GM08714 (cell line): ENCODE measurements at regions not wholly inside any gene's neighbourhood (a gene's known extent, or its start where the extent isn't known, plus 50 kb on each side); places are given as distances from the start of the nearest gene placed in this dataset.

Experiments
- H3K4me3 ChIP-seq: fragments of 200-500 bp; sonication (Bioruptor generic); 2 replicates; pipeline ENCODE4 v1.5.1; 2014; ENCODE audit warnings: mild to moderate bottlenecking, low read length, inconsistent platforms
- ZNF274 ChIP-seq: IDR thresholded peaks from 2 replicates; pipeline ENCODE4 v1.6.1; 2012; ENCODE audit warnings: mild to moderate bottlenecking, low read depth, low read length

- no peak for TF ChIP-seq ZNF274
- no peak overlapping the region for H3K4me3 ChIP-seq
These were observed 116.7 kb downstream of the TMA16 start for GRCh38 chr4:163611182-163611581.

- no peak overlapping the region; the same call in 1 of the 2 replicates for H3K4me3 ChIP-seq
These were observed 117.4 kb downstream of the TMA16 start for GRCh38 chr4:163611784-163612445.

DNA sequence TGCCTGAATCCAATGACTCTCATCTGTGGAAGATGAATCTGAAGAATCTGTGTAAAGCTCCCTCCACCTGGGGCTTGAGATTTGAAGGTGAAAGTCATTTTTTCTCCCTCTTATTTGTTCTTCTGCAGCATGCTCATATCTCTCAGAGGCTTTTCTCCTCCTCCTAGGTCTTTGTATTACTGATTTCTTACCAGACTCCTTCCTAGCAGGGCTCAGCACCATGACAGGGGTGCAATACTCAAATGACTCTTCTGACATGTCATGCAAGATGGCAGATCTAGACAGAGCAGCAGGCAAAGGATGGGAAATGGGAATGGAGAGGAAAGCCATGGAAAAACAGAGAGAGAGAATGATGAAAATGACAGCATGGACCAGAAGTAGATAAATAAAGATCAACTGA lies 118.3 kb downstream of the TMA16 start:
- no peak overlapping the region for H3K4me3 ChIP-seq
- no peak for TF ChIP-seq ZNF274

More at GRCh38 chr4:163611784-163612445, 117.4 kb downstream of the TMA16 start:
- no peak for TF ChIP-seq ZNF274

- no peak overlapping the region for H3K4me3 ChIP-seq
- no peak for TF ChIP-seq ZNF274
These were observed 118.9 kb downstream of the TMA16 start for GRCh38 chr4:163613383-163613782.

DNA sequence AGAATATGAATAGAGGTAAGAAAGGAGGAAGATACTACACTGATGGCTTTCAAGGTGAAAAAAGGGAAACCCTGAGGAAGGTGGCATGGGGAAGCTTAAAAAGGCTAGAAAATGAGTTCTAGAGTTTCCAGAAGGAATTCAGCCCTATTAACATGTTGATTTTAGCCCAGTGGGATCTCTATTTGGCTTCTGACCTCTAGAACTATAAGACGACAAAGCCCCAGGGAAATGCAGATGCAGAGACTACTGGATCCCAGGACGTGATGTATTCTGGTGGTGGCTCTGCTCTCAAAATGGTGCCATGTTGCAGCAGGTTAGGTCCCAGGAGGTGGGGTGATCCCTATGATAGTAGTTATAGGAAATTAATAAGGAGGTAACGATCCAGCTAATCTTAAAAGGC lies 120.4 kb downstream of the TMA16 start:
- TF ChIP-seq ZNF274, result no peak

GRCh38 chr4:163618845-163619244 lies 124.4 kb downstream of the TMA16 start:
- H3K4me3 ChIP-seq, result no peak overlapping the region
- TF ChIP-seq ZNF274, result no peak

More for the DNA sequence above, 120.4 kb downstream of the TMA16 start:
- H3K4me3 ChIP-seq, result no peak overlapping the region

DNA sequence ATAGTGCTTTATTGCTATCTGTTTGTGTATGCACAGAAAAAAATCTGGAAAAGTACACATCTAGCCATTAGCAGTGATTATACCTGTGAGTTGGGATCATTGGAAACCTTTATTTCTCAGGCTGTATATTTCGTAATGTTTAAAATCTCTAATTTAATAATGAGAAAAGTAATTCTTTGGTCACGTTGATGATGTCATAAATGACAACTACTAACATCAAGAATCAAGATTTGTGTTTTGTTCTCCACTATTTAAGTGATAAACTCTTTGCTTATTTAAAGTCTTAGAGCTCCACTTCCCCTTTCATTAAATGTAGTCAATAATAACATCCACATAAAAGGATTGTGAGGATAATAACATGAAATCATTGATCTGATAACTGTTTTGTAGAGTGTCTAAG lies 126.2 kb downstream of the TMA16 start:
- H3K4me3 ChIP-seq, result no peak overlapping the region
- no peak for TF ChIP-seq ZNF274

DNA sequence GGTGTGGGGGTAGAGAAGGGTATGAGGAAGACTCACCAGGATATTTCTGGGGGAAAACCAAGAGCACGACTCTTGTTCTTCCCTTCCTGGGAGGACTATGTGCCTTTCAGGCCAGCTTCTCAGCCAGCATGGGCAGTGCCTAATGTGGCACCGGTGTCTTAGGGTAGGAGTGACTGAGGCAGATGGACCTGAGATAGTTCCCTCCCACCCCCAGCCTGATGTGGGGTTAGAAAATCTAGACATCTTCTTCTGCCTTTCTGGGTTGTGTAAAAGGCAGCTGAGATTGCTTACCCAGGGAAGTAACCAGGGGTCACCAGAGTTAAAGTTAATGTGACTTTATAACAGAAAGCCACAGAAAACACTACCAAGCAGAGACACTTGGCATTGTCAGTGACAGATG lies 127.3 kb downstream of the TMA16 start:
- no peak for TF ChIP-seq ZNF274
- H3K4me3 ChIP-seq, result no peak overlapping the region

- H3K4me3 ChIP-seq, result no peak overlapping the region
- no peak for TF ChIP-seq ZNF274
These were observed 128.0 kb downstream of the TMA16 start for GRCh38 chr4:163622379-163623035.

DNA sequence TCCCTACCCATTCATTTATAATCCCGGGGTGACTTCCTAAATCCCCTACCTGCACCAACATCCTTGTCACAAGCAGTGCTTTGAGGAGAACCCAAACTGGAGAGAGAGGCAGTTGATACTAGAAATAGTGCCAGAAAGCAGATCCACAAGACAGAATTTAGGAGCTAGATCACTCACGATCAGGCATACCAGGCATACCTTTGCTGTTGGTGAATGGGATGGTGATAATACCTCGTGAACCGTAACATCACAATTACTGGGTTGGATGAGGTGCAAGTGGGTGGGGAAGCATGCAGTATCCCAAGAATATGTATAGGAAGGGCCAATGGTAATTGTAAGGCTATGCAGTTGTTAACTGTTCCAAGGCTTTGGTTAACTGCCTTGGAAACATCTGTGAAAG lies 129.3 kb downstream of the TMA16 start:
- no peak for TF ChIP-seq ZNF274
- no peak overlapping the region for H3K4me3 ChIP-seq

DNA sequence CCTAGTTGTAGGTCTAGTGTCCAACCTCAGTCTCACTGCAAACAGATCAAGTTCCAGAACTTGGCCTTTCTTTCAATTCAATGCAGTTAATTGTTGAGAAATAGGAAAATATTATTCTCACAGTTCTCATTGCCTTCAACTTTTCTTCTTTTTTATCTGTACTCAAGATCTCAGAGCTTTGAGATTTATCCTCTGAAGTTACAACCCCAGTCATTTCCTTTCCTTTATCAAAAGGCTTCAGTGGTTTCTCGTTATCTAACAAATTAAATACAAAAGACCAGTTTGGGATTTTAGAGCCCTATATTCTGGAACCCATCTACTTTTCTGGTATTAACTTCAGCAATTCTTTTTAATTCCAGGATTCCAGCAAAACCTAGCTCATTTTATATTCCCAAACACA lies 130.2 kb downstream of the TMA16 start:
- TF ChIP-seq ZNF274, result no peak
- no peak overlapping the region for H3K4me3 ChIP-seq

GRCh38 chr4:163631288-163631687 lies 136.8 kb downstream of the TMA16 start:
- TF ChIP-seq ZNF274, result no peak
- no peak overlapping the region for H3K4me3 ChIP-seq

DNA sequence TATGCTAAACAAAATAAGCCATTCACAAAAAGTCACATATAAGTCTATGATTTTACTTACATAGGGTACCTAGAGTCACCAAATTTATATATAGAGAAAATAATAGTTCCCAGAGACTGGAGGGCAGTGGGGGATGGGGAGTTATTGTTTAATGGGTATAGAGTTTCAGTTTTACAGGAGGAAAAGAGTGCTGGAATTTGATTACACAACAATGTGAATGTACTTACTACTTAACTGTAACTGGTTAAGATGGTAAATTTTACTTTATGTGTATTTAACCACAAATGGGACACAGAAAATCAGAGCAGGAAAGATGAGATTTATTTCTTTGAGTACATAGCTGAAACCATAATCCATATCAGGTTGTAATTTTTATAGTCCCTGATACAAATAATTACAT lies 144.4 kb downstream of the TMA16 start:
- H3K4me3 ChIP-seq, result no peak overlapping the region
- no peak for TF ChIP-seq ZNF274

- no peak overlapping the region for H3K4me3 ChIP-seq
- no peak for TF ChIP-seq ZNF274
These were observed 155.1 kb downstream of the TMA16 start for GRCh38 chr4:163649557-163650091.

- no peak overlapping the region for H3K4me3 ChIP-seq
- TF ChIP-seq ZNF274, result no peak
These were observed 157.3 kb downstream of the TMA16 start for GRCh38 chr4:163651761-163652160.
